ENCODE measurements at regions not wholly inside any gene's neighbourhood (a gene's known extent, or its start where the extent isn't known, plus 50 kb on each side); places are given as distances from the start of the nearest gene placed in this dataset.
"Not testable (repeated sequence)": the region's sequence is repeated elsewhere in the genome, so short reads cannot be mapped to it uniquely, and the experiment has no call there.

GRCh38 chr4:116590648-116591047 lies 494.7 kb downstream of the TRAM1L1 start:
- intact Hi-C loops (cut with DNase I, micrococcal nuclease) = no loop called here
- ATAC-seq (no peak), DNase-seq (no peak)

- DNase-seq (no peak), ATAC-seq (no peak)
- intact Hi-C loops (cut with DNase I, micrococcal nuclease) = no loop called here
These were observed 496.6 kb downstream of the TRAM1L1 start for GRCh38 chr4:116588783-116589182.

- no peak for DNase-seq
- intact Hi-C loops (cut with DNase I, micrococcal nuclease) = no loop called here
These were observed 500.1 kb downstream of the TRAM1L1 start for GRCh38 chr4:116585246-116585645.

GRCh38 chr4:116577321-116577720 lies 508.1 kb downstream of the TRAM1L1 start:
- intact Hi-C loops (cut with DNase I, micrococcal nuclease) = no loop called here
- ATAC-seq (no peak), DNase-seq (no peak)

More at GRCh38 chr4:116585246-116585645, 500.1 kb downstream of the TRAM1L1 start:
- no peak for ATAC-seq

- no peak for DNase-seq
- ATAC-seq = no peak
- intact Hi-C loops (cut with DNase I, micrococcal nuclease) = no loop called here
These were observed 511.8 kb downstream of the TRAM1L1 start for GRCh38 chr4:116573540-116573939.

- no peak for DNase-seq
- intact Hi-C loops (cut with DNase I, micrococcal nuclease) = no loop called here
- ATAC-seq = no peak
These were observed 523.6 kb downstream of the TRAM1L1 start for GRCh38 chr4:116561768-116562167.

- intact Hi-C loops (cut with DNase I, micrococcal nuclease) = no loop called here
- ATAC-seq (no peak), DNase-seq (no peak)
These were observed 533.6 kb downstream of the TRAM1L1 start for GRCh38 chr4:116551806-116552205.

GRCh38 chr4:116547632-116548031 lies 537.7 kb downstream of the TRAM1L1 start:
- intact Hi-C loops (cut with DNase I, micrococcal nuclease) = no loop called here
- DNase-seq (no peak), ATAC-seq (no peak)

- intact Hi-C loops (cut with DNase I, micrococcal nuclease) = no loop called here
- ATAC-seq = no peak
These were observed 538.6 kb downstream of the TRAM1L1 start for GRCh38 chr4:116546759-116547158.

GRCh38 chr4:116544946-116545345 lies 540.4 kb downstream of the TRAM1L1 start:
- intact Hi-C loops (cut with DNase I, micrococcal nuclease) = no loop called here
- DNase-seq = no peak
- ATAC-seq = no peak

More at GRCh38 chr4:116546759-116547158, 538.6 kb downstream of the TRAM1L1 start:
- DNase-seq = no peak

- intact Hi-C loops (cut with DNase I, micrococcal nuclease) = no loop called here
- DNase-seq (no peak), ATAC-seq (no peak)
These were observed 545.6 kb downstream of the TRAM1L1 start for GRCh38 chr4:116539744-116540143.

- intact Hi-C loops (cut with DNase I, micrococcal nuclease) = no loop called here
- DNase-seq = no peak
- ATAC-seq = no peak
These were observed 547.5 kb downstream of the TRAM1L1 start for GRCh38 chr4:116537828-116538227.

- DNase-seq; ATAC-seq; intact Hi-C loops (cut with DNase I, micrococcal nuclease): not testable (repeated sequence)
These were observed 549.4 kb downstream of the TRAM1L1 start for GRCh38 chr4:116536024-116536423.

GRCh38 chr4:116531870-116532269 lies 553.5 kb downstream of the TRAM1L1 start:
- no peak for ATAC-seq
- intact Hi-C loops (cut with DNase I, micrococcal nuclease) = no loop called here
- DNase-seq = no peak

GRCh38 chr4:116531026-116531425 lies 554.4 kb downstream of the TRAM1L1 start:
- intact Hi-C loops (cut with DNase I, micrococcal nuclease) = no loop called here
- no peak for ATAC-seq
- DNase-seq = no peak

- intact Hi-C loops (cut with DNase I, micrococcal nuclease) = no loop called here
- ATAC-seq = no peak
- DNase-seq = no peak
These were observed 555.3 kb downstream of the TRAM1L1 start for GRCh38 chr4:116530048-116530447.

GRCh38 chr4:116529129-116529528 lies 556.2 kb downstream of the TRAM1L1 start:
- DNase-seq = no peak
- ATAC-seq = no peak
- intact Hi-C loops (cut with DNase I, micrococcal nuclease) = no loop called here

GRCh38 chr4:116522922-116523321 lies 562.5 kb downstream of the TRAM1L1 start:
- intact Hi-C loops (cut with DNase I, micrococcal nuclease) = no loop called here
- ATAC-seq (no peak), DNase-seq (no peak)

- intact Hi-C loops (cut with DNase I, micrococcal nuclease) = no loop called here
- DNase-seq (no peak), ATAC-seq (no peak)
These were observed 564.5 kb downstream of the TRAM1L1 start for GRCh38 chr4:116520886-116521285.

GRCh38 chr4:116516711-116517110 lies 568.7 kb downstream of the TRAM1L1 start:
- no peak for ATAC-seq
- DNase-seq = no peak
- intact Hi-C loops (cut with DNase I, micrococcal nuclease) = no loop called here

- intact Hi-C loops (cut with DNase I, micrococcal nuclease) = no loop called here
- DNase-seq (no peak), ATAC-seq (no peak)
These were observed 569.4 kb downstream of the TRAM1L1 start for GRCh38 chr4:116515959-116516358.

- ATAC-seq = no peak
- intact Hi-C loops (cut with DNase I, micrococcal nuclease) = no loop called here
- no peak for DNase-seq
These were observed 572.8 kb downstream of the TRAM1L1 start for GRCh38 chr4:116512552-116512951.
